ENCODE measurements at regions not wholly inside any gene's neighbourhood (a gene's known extent, or its start where the extent isn't known, plus 50 kb on each side); places are given as distances from the start of the nearest gene placed in this dataset.

GRCh38 chr5:68547056-68547455 is 331.5 kb downstream of the PIK3R1 start:
- 91 to 94% methylated on average over 3 of the region's 3 CpGs for WGBS, 2 donors
- Histone ChIP-seq H3K9me3 (ENCODE audit: control insufficient read depth in 4 of 4, insufficient read depth in 3 of 4, low read length in 3 of 4) (no peaks in the 10 kb centered on the region), H3K4me3 (no peak overlapping the region), H3K36me3 (ENCODE audit: control insufficient read depth in 4 of 4, insufficient read depth in 4 of 4, low read length in 4 of 4) (no peaks in the 10 kb centered on the region), H3K9ac (ENCODE audit: insufficient read depth in 1 of 2, low read length in 2 of 2) (no peak overlapping the region), H3K27me3 (ENCODE audit: control insufficient read depth in 3 of 3, insufficient read depth in 3 of 3, low read length in 2 of 3) (no peaks in the 10 kb centered on the region), H3K27ac (ENCODE audit: low read depth in 1 of 2, low read length in 1 of 2) (no peak overlapping the region), H3K4me1 (ENCODE audit: control insufficient read depth in 5 of 5, insufficient read depth in 5 of 5, low read length in 5 of 5) (no peaks in the 10 kb centered on the region)
- ATAC-seq (ENCODE audit: insufficient read depth, low FRiP score) (no peak), DNase-seq (no peak)
- TF ChIP-seq CTCF (IDR thresholded peaks at IDR 0.05; ENCODE audit: control extremely low read depth, extremely low read depth): no peak

GRCh38 chr5:68547622-68548021 is 332.1 kb downstream of the PIK3R1 start:
- Histone ChIP-seq H3K4me3 (no peak overlapping the region), H3K9me3 (ENCODE audit: control insufficient read depth in 4 of 4, insufficient read depth in 3 of 4, low read length in 3 of 4) (no peaks in the 10 kb centered on the region), H3K27me3 (ENCODE audit: control insufficient read depth in 3 of 3, insufficient read depth in 3 of 3, low read length in 2 of 3) (no peaks in the 10 kb centered on the region), H3K27ac (ENCODE audit: low read depth in 1 of 2, low read length in 1 of 2) (no peak overlapping the region), H3K4me1 (ENCODE audit: control insufficient read depth in 5 of 5, insufficient read depth in 5 of 5, low read length in 5 of 5) (no peaks in the 10 kb centered on the region), H3K9ac (ENCODE audit: insufficient read depth in 1 of 2, low read length in 2 of 2) (no peak overlapping the region), H3K36me3 (ENCODE audit: control insufficient read depth in 4 of 4, insufficient read depth in 4 of 4, low read length in 4 of 4) (no peaks in the 10 kb centered on the region)
- ATAC-seq (ENCODE audit: insufficient read depth, low FRiP score): no peak
- TF ChIP-seq CTCF (IDR thresholded peaks at IDR 0.05; ENCODE audit: control extremely low read depth, extremely low read depth): no peak
- no peak for DNase-seq

GRCh38 chr5:68548959-68549676 is 333.6 kb downstream of the PIK3R1 start:
- H3K4me1 ChIP-seq (ENCODE audit: control insufficient read depth in 5 of 5, insufficient read depth in 5 of 5, low read length in 5 of 5): no peaks in the 10 kb centered on the region
- ATAC-seq (ENCODE audit: insufficient read depth, low FRiP score): no peak
- no peak overlapping the region for H3K9ac ChIP-seq (ENCODE audit: insufficient read depth in 1 of 2, low read length in 2 of 2)
- no peak for DNase-seq
- H3K9me3 ChIP-seq (ENCODE audit: control insufficient read depth in 4 of 4, insufficient read depth in 3 of 4, low read length in 3 of 4): no peaks in the 10 kb centered on the region
- no peak overlapping the region for H3K4me3 ChIP-seq
- no peaks in the 10 kb centered on the region for H3K27me3 ChIP-seq (ENCODE audit: control insufficient read depth in 3 of 3, insufficient read depth in 3 of 3, low read length in 2 of 3)
- H3K27ac ChIP-seq (ENCODE audit: low read depth in 1 of 2, low read length in 1 of 2): no peak overlapping the region
- TF ChIP-seq CTCF (IDR thresholded peaks at IDR 0.05; ENCODE audit: control extremely low read depth, extremely low read depth): no peak
- no peaks in the 10 kb centered on the region for H3K36me3 ChIP-seq (ENCODE audit: control insufficient read depth in 4 of 4, insufficient read depth in 4 of 4, low read length in 4 of 4)
- 84 to 88% methylated on average over 13 of the region's 13 CpGs for WGBS, 2 donors

GRCh38 chr5:68550015-68550414 is 334.5 kb downstream of the PIK3R1 start:
- no peaks in the 10 kb centered on the region for H3K4me1 ChIP-seq (ENCODE audit: control insufficient read depth in 5 of 5, insufficient read depth in 5 of 5, low read length in 5 of 5)
- no peaks in the 10 kb centered on the region for H3K27me3 ChIP-seq (ENCODE audit: control insufficient read depth in 3 of 3, insufficient read depth in 3 of 3, low read length in 2 of 3)
- no peak for TF ChIP-seq CTCF (IDR thresholded peaks at IDR 0.05; ENCODE audit: control extremely low read depth, extremely low read depth)
- no peak overlapping the region for H3K27ac ChIP-seq (ENCODE audit: low read depth in 1 of 2, low read length in 1 of 2)
- H3K9me3 ChIP-seq (ENCODE audit: control insufficient read depth in 4 of 4, insufficient read depth in 3 of 4, low read length in 3 of 4): no peaks in the 10 kb centered on the region
- DNase-seq (no peak), ATAC-seq (ENCODE audit: insufficient read depth, low FRiP score) (no peak)
- H3K9ac ChIP-seq (ENCODE audit: insufficient read depth in 1 of 2, low read length in 2 of 2): no peak overlapping the region
- no peak overlapping the region for H3K4me3 ChIP-seq
- H3K36me3 ChIP-seq (ENCODE audit: control insufficient read depth in 4 of 4, insufficient read depth in 4 of 4, low read length in 4 of 4): no peaks in the 10 kb centered on the region

Data from lung (tissue), 11 donors.